HUDEP-2 (cell line): ENCODE measurements at regions not wholly inside any gene's neighbourhood (a gene's known extent, or its start where the extent isn't known, plus 50 kb on each side); places are given as distances from the start of the nearest gene placed in this dataset.

ENCODE experiments used
- DNase-seq, 76 experiments: peaks; one replicate each; lab custom pipeline; 2025; ENCODE audit not compliant: unreplicated experiment in 76 of 76; lab: John Stamatoyannopoulos, UW

GRCh38 chr18:76771192-76771799 is 51.1 kb upstream of the ZNF236 start:
- DNase-seq: no peak

GRCh38 chr18:76767954-76768353 is 54.4 kb upstream of the ZNF236 start:
- no peak for DNase-seq

- no peak for DNase-seq
Measured at GRCh38 chr18:76766429-76766828, 55.9 kb upstream of the ZNF236 start.

- no peak for DNase-seq
Measured at GRCh38 chr18:76765649-76766048, 56.7 kb upstream of the ZNF236 start.

- DNase-seq: peak in 1 of 76 experiments; percentile 5
Measured at GRCh38 chr18:76764291-76764901, 58.0 kb upstream of the ZNF236 start.

GRCh38 chr18:76759056-76759455 is 63.3 kb upstream of the ZNF236 start:
- DNase-seq: no peak

GRCh38 chr18:76757925-76758324 is 64.4 kb upstream of the ZNF236 start:
- DNase-seq: no peak

- DNase-seq: no peak
Measured at GRCh38 chr18:76757335-76757734, 65.0 kb upstream of the ZNF236 start.

GRCh38 chr18:76756531-76757253 is 65.7 kb upstream of the ZNF236 start:
- no peak for DNase-seq

- DNase-seq: no peak
Measured at GRCh38 chr18:76754351-76754750, 68.0 kb upstream of the ZNF236 start.

GRCh38 chr18:76752400-76752799 is 70.0 kb upstream of the ZNF236 start:
- no peak for DNase-seq

GRCh38 chr18:76750917-76751890 is 71.2 kb upstream of the ZNF236 start:
- no peak for DNase-seq

- DNase-seq: no peak
Measured at GRCh38 chr18:76750269-76750668, 72.1 kb upstream of the ZNF236 start.

- DNase-seq: no peak
Measured at GRCh38 chr18:76747676-76748075, 74.7 kb upstream of the ZNF236 start.

- DNase-seq: no peak
Measured at GRCh38 chr18:76741346-76741745, 81.0 kb upstream of the ZNF236 start.

GRCh38 chr18:76736309-76736708 is 86.0 kb upstream of the ZNF236 start:
- DNase-seq: no peak

GRCh38 chr18:76730901-76731300 is 91.5 kb upstream of the ZNF236 start:
- DNase-seq: no peak

GRCh38 chr18:76727589-76727988 is 94.8 kb upstream of the ZNF236 start:
- DNase-seq: no peak

- no peak for DNase-seq
Measured at GRCh38 chr18:76725445-76725844, 96.9 kb upstream of the ZNF236 start.

GRCh38 chr18:76722224-76723061 is 99.9 kb upstream of the ZNF236 start:
- no peak for DNase-seq
